A549 (cell line): ENCODE measurements at regions not wholly inside any gene's neighbourhood (a gene's known extent, or its start where the extent isn't known, plus 50 kb on each side); places are given as distances from the start of the nearest gene placed in this dataset.

Experiments used
- CBX8 ChIP-seq: fragments of 200-600 bp; sonication (generic); IDR thresholded peaks from 2 replicates; pipeline ENCODE4 v1.6.1; 2016
- EP300 ChIP-seq, 2 experiments: fragments of >200 bp; sonication (Bioruptor Twin); formaldehyde crosslinking; IDR thresholded peaks; 2 replicates in 1 of 2; 3 replicates in 1 of 2; pipeline ENCODE4 v1.6.1; 2016 to 2017
- JUN ChIP-seq, 2 experiments: fragments of >200 bp; sonication (Bioruptor Twin); formaldehyde crosslinking; IDR thresholded peaks; 2 replicates in 1 of 2; 3 replicates in 1 of 2; pipeline ENCODE4 v1.6.1; 2016 to 2017
- RAD21 ChIP-seq, 2 experiments: fragments of >200 bp in 1 of 2; sonication (Bioruptor Twin) in 1 of 2; formaldehyde crosslinking in 1 of 2; IDR thresholded peaks in 1 of 2; conservative IDR thresholded peaks in 1 of 2; 2 replicates in 1 of 2; 3 replicates in 1 of 2; pipeline ENCODE4 v1.6.1; 2012 to 2018; ENCODE audit warnings: inconsistent platforms in 1 of 2
- RNF2 ChIP-seq: fragments of 200-600 bp; sonication (generic); IDR thresholded peaks from 2 replicates; pipeline ENCODE4 v1.6.1; 2016; ENCODE audit warnings: low read depth, mild to moderate bottlenecking, antibody characterized with exemption, moderate library complexity, borderline replicate concordance
- SMC3 ChIP-seq: fragments of >200 bp; sonication (Bioruptor Twin); formaldehyde crosslinking; IDR thresholded peaks from 3 replicates; pipeline ENCODE4 v1.6.1; 2018; ENCODE audit warnings: inconsistent platforms
- TF ChIP-seq, protein P1 (sequence below): fragments of >200 bp; sonication (Bioruptor Twin); formaldehyde crosslinking; IDR thresholded peaks from 3 replicates; pipeline ENCODE4 v1.5.1; 2016
- TF ChIP-seq, protein P2 (sequence below): fragments of 200-600 bp; sonication (generic); IDR thresholded peaks from 2 replicates; pipeline ENCODE4 v1.6.1; 2016; ENCODE audit warnings: antibody characterized with exemption, mild to moderate bottlenecking, moderate library complexity
- TF ChIP-seq, protein P3 (sequence below): IDR thresholded peaks from 2 replicates; pipeline ENCODE4 v1.6.1; 2012

DNA sequence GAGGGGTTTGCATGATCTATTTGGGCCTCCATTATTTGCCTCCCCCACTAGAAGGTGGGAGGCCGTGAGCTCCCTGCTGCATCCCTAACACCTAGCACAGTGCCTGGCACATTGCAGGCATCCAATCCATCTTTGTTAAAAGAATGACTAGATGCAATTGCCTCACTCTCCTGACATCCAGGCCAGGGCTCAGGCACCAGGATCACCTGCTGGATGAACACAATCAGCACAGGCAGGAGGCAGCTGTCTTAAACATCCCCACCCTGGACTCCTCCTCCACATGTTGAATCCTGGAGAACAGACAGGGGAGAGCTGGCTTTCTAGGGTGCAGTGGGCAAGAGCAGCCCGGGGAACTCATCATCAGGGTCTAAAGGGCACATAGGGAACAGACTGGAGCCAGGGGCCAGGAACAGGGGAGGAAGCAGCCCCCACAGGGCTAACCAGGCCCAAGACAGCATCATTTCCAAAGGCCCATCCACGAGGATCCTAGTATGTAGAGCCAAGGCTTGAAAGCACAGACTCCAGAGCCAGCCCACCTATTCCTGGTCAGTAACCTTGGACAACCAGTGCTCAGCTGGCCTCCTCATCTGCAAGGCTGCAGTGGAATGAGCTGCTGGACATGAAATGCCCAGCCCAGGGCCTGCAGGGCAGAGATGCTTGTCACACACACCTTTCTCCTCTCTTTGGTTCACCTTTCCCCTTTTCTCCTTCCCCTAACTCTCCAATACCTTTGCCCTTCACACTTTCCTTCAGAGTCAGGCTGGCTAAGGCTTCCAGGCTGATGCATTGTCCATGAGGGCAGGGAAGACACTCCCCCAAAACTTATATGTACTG, 254.4 kb upstream of the TLE3 start:
- no peak for TF ChIP-seq JUN (IDR thresholded peaks at IDR 0.05)
- TF ChIP-seq, protein P1, sequence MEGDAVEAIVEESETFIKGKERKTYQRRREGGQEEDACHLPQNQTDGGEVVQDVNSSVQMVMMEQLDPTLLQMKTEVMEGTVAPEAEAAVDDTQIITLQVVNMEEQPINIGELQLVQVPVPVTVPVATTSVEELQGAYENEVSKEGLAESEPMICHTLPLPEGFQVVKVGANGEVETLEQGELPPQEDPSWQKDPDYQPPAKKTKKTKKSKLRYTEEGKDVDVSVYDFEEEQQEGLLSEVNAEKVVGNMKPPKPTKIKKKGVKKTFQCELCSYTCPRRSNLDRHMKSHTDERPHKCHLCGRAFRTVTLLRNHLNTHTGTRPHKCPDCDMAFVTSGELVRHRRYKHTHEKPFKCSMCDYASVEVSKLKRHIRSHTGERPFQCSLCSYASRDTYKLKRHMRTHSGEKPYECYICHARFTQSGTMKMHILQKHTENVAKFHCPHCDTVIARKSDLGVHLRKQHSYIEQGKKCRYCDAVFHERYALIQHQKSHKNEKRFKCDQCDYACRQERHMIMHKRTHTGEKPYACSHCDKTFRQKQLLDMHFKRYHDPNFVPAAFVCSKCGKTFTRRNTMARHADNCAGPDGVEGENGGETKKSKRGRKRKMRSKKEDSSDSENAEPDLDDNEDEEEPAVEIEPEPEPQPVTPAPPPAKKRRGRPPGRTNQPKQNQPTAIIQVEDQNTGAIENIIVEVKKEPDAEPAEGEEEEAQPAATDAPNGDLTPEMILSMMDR = no peak
- TF ChIP-seq, protein P2, sequence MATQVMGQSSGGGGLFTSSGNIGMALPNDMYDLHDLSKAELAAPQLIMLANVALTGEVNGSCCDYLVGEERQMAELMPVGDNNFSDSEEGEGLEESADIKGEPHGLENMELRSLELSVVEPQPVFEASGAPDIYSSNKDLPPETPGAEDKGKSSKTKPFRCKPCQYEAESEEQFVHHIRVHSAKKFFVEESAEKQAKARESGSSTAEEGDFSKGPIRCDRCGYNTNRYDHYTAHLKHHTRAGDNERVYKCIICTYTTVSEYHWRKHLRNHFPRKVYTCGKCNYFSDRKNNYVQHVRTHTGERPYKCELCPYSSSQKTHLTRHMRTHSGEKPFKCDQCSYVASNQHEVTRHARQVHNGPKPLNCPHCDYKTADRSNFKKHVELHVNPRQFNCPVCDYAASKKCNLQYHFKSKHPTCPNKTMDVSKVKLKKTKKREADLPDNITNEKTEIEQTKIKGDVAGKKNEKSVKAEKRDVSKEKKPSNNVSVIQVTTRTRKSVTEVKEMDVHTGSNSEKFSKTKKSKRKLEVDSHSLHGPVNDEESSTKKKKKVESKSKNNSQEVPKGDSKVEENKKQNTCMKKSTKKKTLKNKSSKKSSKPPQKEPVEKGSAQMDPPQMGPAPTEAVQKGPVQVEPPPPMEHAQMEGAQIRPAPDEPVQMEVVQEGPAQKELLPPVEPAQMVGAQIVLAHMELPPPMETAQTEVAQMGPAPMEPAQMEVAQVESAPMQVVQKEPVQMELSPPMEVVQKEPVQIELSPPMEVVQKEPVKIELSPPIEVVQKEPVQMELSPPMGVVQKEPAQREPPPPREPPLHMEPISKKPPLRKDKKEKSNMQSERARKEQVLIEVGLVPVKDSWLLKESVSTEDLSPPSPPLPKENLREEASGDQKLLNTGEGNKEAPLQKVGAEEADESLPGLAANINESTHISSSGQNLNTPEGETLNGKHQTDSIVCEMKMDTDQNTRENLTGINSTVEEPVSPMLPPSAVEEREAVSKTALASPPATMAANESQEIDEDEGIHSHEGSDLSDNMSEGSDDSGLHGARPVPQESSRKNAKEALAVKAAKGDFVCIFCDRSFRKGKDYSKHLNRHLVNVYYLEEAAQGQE = no peak
- TF ChIP-seq RNF2 = no peak
- TF ChIP-seq EP300 (IDR thresholded peaks at IDR 0.05) = no peak
- TF ChIP-seq, protein P3, sequence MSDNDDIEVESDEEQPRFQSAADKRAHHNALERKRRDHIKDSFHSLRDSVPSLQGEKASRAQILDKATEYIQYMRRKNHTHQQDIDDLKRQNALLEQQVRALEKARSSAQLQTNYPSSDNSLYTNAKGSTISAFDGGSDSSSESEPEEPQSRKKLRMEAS = no peak
- TF ChIP-seq RAD21 (conservative IDR thresholded peaks at IDR 0.05 in 1 of 2, IDR thresholded peaks at IDR 0.05 in 1 of 2) = no peak
- TF ChIP-seq CBX8 = no peak
- no peak for TF ChIP-seq SMC3
